ENCODE measurements at regions not wholly inside any gene's neighbourhood (a gene's known extent, or its start where the extent isn't known, plus 50 kb on each side); places are given as distances from the start of the nearest gene placed in this dataset.

GRCh38 chr4:157655096-157655809, 434.7 kb downstream of the GRIA2 start:
- no peak for DNase-seq

GRCh38 chr4:157643257-157643656, 422.7 kb downstream of the GRIA2 start:
- DNase-seq, result no peak

DNA sequence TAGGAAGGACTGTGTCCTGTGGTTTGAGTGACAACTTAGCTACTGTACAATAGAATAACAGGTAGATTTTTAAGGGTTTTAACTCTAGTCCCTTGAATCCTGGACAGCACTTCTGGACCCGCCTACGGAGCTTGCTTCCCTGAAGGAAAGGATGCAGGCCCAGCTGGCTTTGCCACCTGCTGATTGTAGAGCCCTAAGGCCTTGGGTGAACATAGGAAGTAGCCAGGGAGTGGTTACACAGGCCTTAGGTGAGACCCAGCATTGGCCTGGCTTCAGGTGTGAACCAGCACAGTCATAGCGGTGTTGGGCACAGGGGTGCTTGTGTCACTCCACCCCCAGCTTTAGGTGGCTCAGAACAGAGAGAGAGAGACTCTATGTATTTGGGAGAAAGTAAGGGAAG, 413.5 kb downstream of the GRIA2 start:
- DNase-seq, result no peak

DNA sequence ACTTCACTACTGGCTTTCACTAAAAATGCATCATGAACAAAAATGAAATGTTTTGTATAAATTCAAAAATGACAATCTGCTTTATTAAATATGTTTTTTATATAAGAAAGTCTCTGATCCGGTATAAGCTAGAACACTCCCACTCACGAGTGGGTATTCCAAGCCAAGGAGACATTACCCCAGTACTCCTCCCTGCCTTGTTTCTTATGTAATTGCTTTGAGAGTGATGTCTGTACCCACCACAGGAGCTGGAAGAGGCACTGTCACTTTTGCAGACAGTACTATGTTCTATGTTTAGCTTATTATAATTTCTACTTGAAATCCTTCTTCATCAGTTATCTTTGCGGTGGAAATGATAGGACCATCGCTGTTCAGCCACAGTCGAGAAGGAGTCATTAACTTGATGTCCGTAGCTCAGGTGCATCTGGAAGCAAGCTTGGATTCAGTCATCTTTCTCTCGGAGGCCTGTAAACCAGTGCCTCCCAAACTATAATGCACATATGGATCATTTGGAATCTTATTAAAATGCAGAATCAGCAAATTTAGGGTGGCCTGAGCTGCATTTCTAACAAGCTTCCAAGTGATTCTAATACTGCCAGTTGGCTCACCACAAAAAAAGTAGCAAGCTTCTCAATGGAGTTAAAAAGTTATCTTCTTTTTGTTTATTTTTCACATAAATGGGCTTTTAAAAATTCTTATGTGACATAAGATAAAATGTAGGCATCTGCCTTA, 396.4 kb downstream of the GRIA2 start:
- DNase-seq, result no peak

DNA sequence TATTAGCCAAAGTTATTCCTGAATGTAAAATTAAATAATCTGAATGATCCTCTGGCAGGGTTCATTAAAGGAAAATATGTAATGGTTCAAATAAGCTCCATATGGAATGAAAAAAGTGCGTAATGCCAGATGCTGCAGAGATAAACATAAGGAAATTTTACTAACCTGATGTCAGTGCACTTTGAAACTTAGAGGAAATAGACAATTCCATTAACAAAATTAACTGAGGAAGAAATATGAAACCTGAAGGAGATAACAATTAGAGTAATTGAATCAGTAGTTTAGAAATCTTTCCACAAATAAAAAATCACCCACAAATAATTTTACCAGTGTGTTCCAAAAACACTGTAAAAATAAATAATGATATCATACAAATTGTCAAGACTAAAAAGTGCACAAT, 387.5 kb downstream of the GRIA2 start:
- no peak for DNase-seq

- no peak for DNase-seq
These were observed 380.1 kb downstream of the GRIA2 start for GRCh38 chr4:157600583-157600982.

GRCh38 chr4:157591245-157591644, 370.7 kb downstream of the GRIA2 start:
- DNase-seq, result no peak

GRCh38 chr4:157590679-157591078, 370.2 kb downstream of the GRIA2 start:
- no peak for DNase-seq

DNA sequence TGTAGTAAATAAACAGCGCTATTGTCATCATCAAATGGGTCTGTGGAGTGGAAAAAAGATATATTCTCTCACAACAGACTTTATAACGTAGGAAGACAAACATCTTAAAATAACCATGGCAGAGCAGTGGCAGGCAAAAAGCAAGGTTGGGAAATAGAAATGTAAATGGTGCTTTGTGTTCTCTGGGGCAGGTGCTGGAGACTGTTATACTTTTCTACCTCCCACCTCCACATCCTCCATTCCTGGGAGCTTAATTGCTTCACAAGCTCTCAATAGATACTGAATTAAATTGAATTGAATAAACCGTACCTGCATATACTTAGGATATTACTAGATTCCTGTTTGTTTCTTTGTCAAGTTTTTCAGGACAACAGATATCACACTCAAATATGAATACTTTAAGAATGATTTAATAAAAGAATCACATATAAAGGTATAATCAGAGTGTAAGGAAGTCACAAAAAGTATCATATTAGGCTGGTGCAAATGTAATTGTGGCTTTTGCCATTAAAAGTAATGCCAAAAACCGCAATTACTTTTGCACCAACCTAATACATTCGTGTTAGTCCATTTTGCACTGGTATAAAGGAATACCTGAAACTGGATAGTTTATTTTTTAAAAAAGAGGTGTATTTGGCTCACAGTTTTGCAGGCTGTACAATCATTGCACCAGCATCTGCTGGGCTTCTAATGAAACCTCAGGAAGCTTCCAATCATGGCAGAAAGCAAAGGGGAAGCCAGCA, 367.3 kb downstream of the GRIA2 start:
- no peak for DNase-seq

- DNase-seq, result no peak
These were observed 361.6 kb downstream of the GRIA2 start for GRCh38 chr4:157582141-157582540.

GRCh38 chr4:157576671-157577217, 356.2 kb downstream of the GRIA2 start:
- no peak for DNase-seq

DNA sequence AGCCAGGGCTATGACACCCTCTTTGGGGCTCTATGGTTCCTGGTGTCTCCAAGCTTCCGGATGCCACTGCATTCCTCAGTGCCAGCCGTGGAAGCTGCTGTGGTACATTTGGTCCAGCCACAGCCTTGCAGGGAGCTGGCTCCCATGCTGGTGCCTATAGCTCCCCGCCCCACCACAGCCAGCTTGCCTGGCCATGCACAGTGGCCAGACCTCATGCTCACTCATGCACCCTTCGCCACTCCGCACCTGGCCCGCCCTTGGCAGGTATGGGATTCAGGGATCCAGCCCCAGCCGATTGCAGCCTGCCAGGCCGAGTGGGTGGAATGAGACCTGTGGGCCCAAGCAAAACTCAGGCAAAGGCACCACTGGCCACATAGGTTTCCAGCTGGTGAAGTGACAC, 354.8 kb downstream of the GRIA2 start:
- DNase-seq, result no peak

- no peak for DNase-seq
These were observed 354.1 kb downstream of the GRIA2 start for GRCh38 chr4:157574606-157575005.

- DNase-seq, result no peak
These were observed 352.4 kb downstream of the GRIA2 start for GRCh38 chr4:157572951-157573350.

- DNase-seq, result no peak
These were observed 351.8 kb downstream of the GRIA2 start for GRCh38 chr4:157572284-157572683.

- no peak for DNase-seq
These were observed 344.2 kb downstream of the GRIA2 start for GRCh38 chr4:157564771-157565170.

DNA sequence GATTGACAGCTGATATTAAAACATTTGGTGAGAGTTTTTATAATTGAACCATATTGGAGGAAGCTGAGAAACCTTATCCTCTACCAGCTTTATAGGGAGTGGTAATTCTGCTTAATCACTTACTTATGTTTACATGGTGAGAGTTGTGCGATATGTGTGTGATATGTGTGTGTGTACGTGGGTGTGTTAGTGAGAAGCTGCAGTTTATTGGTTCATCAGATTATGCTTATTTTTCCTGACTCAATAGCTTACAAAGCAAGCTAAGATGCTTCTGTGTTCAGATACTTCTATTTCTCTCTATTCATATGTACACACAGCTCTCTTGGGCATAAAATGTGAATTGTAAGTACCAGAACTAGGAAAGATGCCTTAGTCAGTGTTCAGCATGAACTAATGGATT, 343.7 kb downstream of the GRIA2 start:
- DNase-seq, result no peak

GRCh38 chr4:157558016-157558415, 337.5 kb downstream of the GRIA2 start:
- DNase-seq, result no peak

GRCh38 chr4:157550028-157550427, 329.5 kb downstream of the GRIA2 start:
- no peak for DNase-seq

GRCh38 chr4:157527954-157528353, 307.4 kb downstream of the GRIA2 start:
- DNase-seq, result no peak

- no peak for DNase-seq
These were observed 301.4 kb downstream of the GRIA2 start for GRCh38 chr4:157521906-157522305.

DNA sequence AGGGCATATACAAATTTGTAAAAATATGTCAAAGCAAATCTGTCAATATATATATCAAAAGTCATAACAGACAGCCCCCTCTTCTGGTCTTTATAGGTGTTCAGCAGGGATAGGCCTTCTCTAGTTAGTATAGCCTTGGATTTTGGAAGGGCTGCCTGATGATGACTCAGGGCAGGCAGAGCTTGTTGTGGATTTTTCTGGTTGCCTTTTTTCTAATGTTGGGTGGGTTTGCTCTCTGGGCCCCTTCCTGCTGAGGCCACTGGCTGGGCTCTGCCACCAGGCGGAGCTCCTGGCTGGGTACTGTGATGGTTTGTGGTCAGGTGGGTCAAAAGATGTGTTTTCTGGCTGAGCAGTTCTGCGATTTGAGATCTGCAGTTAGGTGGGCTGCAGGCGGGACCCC, 294.2 kb downstream of the GRIA2 start:
- DNase-seq, result no peak

DNA sequence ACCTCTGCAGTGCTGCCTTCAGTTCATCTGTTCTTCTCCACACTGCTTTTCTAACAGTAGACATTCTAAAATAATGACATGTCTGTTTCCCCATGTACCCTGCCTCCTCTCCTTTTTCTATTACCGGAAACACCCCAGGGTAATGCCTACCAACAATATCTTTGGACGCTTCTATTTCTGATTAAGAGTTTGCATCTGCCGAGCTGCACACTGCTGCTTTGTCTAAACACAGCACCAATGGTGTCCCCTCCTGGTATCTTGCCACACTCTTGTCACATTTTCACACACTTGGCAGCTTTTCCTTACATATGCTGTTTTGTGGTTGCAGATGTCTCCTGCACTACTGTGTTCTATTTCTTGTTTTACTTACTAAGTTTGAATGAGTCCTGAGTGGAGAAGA, 288.8 kb downstream of the GRIA2 start:
- DNase-seq, result no peak

- DNase-seq, result no peak
These were observed 282.1 kb downstream of the GRIA2 start for GRCh38 chr4:157502656-157503055.

All from activated CD4-positive, alpha-beta T cell treated with anti-CD3 and anti-CD28 coated beads, Interleukin-2, amount 50 U/mL, for 4 hours (primary cell).